GM18858 (cell line): ENCODE measurements at regions not wholly inside any gene's neighbourhood (a gene's known extent, or its start where the extent isn't known, plus 50 kb on each side); places are given as distances from the start of the nearest gene placed in this dataset.
"Not testable (repeated sequence)": the region's sequence is repeated elsewhere in the genome, so short reads cannot be mapped to it uniquely, and the experiment has no call there.

Experiments used
- ATAC-seq: cut with Tn5 transposase; IDR thresholded peaks from one replicate; pipeline ENCODE4 v1.9.1; 2021; ENCODE audit not compliant: unreplicated experiment

- not testable (repeated sequence) for ATAC-seq
Measured at GRCh38 chr21:13935396-13936032, 275.2 kb downstream of the LIPI start.

GRCh38 chr21:13934887-13935342 is 275.8 kb downstream of the LIPI start:
- ATAC-seq, result not testable (repeated sequence)

DNA sequence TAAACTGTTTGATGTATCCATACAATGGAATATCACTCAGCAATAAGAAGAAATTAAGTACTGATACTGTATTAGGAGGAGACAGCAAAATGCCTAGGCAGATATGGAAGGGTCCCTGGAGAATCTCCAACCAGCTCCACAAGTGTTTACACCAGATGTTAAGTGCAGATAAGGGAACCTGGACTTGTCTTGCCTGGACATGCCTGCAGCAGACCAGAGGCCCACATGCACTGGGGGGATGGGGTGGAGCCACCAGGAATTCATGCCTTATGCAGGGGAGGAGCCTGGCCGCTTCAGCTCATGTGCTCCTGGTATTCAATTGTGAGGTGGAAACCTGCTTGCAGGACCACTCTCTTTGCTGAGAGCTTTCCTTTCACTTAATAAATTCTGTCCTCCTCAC is 287.6 kb downstream of the LIPI start:
- not testable (repeated sequence) for ATAC-seq

DNA sequence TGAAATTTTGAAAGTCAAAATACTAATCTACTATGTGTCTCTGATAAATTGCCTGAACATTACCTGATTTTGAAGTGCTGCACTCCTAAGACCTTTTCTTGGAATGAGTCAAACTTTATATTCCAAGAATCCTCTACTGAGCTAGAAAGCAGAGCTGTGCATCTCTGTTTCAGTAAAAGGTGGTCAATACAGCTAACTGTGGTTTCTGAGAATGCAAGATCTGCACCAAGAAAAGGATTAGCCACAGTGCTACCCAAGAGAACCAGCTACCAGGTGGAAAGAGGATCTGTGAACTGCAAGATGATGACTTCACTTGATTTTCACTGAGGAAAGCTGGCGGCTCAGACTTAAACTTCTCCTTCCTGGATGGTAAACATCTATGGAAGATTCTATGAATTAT is 289.3 kb downstream of the LIPI start:
- ATAC-seq, result not testable (repeated sequence)

- ATAC-seq, result not testable (repeated sequence)
Measured at GRCh38 chr21:13907385-13907784, 297.8 kb downstream of the POTED start.

- ATAC-seq, result not testable (repeated sequence)
Measured at GRCh38 chr21:13896596-13897247, 287.1 kb downstream of the POTED start.

DNA sequence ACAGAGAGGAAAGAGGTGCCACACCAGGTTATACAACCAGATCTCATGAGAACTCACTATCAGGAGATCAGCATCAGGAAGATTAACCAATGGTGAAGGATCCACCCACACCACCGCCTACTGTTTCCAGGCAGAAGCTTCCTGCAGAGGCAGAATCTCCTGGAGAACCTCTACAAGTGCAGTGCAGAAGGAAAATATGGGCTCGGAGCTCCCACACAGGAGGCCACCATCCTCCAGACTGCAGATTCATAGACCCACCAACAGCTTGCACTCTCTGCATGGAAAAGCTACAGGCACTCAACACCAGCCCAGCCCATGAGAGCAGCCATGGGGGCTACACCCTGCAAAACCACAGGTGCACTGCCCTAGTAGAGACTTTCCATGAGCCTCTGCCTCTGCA is 284.0 kb downstream of the POTED start:
- not testable (repeated sequence) for ATAC-seq

GRCh38 chr21:13893025-13893424 is 283.4 kb downstream of the POTED start:
- not testable (repeated sequence) for ATAC-seq

- not testable (repeated sequence) for ATAC-seq
Measured at GRCh38 chr21:13892146-13892751, 282.7 kb downstream of the POTED start.

GRCh38 chr21:13889176-13889575 is 279.6 kb downstream of the POTED start:
- not testable (repeated sequence) for ATAC-seq

DNA sequence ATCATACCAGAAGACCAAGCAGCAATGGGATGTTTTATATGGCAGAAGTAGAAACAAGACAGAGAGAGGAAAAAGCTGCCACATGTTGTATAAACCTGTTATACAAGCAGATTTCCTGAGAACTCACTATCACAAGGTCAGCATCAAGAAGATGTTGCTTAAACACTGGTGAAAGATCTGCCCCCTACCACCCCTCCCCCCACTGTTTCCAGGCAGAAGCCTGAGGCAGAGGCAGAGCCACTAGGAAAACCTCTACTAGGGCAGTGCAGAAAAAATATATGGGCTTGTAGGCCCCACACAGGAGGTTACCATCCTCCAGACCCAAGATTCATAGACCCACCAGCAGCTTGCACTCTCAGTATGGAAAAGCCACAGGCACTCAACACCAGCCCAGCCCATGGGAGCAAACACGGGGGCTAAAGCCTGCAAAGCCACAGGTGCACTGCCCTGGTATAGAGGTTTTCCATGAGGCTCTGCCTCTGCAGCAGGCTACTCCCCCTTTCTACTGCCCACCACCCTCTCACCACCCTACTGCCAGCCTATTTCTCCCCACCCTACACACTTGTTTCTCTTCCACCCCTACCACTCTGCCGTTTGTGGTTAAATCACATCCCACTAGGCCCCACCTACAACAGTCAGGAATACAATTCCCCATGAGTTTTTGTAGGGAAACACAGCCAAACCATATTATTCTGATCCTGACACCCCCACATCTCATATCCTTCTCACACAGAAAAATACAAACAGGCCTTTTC is 274.2 kb downstream of the POTED start:
- ATAC-seq, result not testable (repeated sequence)

DNA sequence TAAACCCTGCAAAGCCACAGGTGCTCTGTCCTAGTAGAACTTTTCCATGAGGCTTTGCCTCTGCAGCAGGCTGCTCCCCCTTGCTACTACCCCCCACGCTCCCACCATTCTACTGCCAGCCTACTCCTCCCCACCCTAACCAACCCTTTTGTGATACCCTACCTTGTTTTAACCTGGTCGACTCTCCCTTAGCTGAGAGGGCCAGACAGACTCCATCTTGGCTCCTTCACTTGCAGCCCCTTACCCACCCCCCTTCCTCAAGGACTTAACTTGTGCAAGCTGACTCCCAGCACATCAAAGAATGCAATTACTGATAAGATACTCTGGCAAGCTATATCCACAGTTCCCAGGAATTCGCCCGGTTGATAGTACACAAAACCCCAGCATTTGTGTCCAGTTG is 267.9 kb downstream of the POTED start:
- not testable (repeated sequence) for ATAC-seq

- ATAC-seq, result not testable (repeated sequence)
Measured at GRCh38 chr21:13876999-13877398, 267.4 kb downstream of the POTED start.

DNA sequence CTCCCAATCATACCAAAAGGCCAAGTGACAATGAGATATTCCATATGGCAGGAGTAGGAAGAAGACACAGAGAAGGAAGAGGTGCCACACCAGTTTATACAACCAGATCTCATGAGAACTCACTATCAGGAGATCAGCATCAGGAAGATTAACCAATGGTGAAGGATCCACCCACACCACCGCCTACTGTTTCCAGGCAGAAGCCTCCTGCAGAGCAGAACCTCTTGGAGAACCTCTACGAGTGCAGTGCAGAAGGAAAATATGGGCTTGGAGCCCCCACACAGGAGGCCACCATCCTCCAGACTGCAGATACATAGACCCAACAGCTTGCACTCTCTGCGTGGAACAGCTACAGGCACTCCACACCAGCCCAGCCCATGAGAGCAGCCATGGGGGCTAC is 264.4 kb downstream of the POTED start:
- not testable (repeated sequence) for ATAC-seq

DNA sequence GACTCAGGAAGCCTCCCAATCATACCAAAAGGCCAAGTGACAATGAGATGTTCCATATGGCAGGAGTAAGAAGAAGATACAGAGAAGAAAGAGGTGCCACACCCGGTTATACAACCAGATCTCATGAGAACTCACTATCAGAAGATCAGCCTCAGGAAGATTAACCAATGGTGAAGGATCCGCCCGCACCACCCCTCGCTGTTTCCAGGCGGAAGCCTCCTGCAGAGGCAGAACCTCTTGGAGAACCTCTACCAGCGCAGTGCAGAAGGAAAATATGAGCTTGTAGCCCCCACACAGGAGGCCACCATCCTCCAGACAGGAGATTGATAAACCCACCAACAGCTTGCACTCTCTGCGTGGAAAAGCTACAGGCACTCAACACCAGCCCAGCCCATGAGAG is 245.1 kb downstream of the POTED start:
- no peak for ATAC-seq

- ATAC-seq, result not testable (repeated sequence)
Measured at GRCh38 chr21:13850808-13851207, 241.2 kb downstream of the POTED start.

GRCh38 chr21:13849489-13849888 is 239.9 kb downstream of the POTED start:
- not testable (repeated sequence) for ATAC-seq

- ATAC-seq, result not testable (repeated sequence)
Measured at GRCh38 chr21:13846718-13847117, 237.1 kb downstream of the POTED start.

DNA sequence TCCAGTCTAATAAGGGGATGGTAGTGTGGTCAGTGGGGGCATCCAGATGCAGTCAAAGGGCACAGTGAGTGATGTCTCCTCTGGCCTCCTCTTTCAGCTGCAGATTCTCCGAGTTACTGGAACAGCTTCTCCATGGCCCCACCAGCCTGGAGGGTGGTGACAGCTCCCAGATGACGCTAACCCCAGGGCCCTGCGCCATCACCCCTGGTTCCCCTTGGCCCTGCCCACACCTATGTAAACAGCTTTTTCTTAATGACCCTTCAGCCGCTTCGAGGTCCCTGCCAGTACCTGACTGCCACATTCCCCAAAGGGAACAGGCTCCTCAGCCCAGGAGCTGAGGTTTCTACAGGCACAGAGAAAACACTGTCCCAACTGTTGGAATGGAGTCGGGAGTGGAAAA is 235.0 kb downstream of the POTED start:
- not testable (repeated sequence) for ATAC-seq

DNA sequence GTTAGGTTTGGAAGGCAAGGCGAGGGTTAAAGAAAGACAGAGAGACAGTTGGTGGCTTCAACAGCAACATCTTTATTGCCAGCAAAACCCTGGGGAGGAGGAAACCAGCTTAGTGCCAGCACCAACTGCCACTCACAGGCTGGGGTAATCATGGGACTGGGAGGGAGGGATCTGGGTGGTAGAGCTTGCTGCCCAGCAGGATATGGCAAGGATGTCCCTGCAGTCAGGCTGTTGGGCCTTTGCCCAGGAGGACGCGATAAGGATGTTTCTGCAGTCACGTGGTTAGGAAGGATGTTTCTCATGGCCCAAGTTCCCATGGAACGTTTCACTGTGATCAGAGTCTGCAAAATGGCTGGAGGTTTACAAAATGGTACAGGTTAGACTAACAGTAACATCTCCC is 233.5 kb downstream of the POTED start:
- ATAC-seq, result not testable (repeated sequence)

GRCh38 chr21:13827666-13828065 is 218.1 kb downstream of the POTED start:
- ATAC-seq, result not testable (repeated sequence)
